A673 (cell line): ENCODE measurements at regions not wholly inside any gene's neighbourhood (a gene's known extent, or its start where the extent isn't known, plus 50 kb on each side); places are given as distances from the start of the nearest gene placed in this dataset.

Experiments used
- BruUV-seq: library from RNA; stranded (reverse); fragments of 400-500 nt; replicated peaks from 2 replicates; lab custom pipeline; 2021; lab: Mats Ljungman, UMichigan
- CTCF ChIA-PET: fragments of 300-600 bp; sonication (Branson Sonifier 250); formaldehyde crosslinking; loops from one replicate; lab custom pipeline; 2022; ENCODE audit warnings: antibody characterized with exemption; lab: Charles Lee
- POLR2A ChIA-PET: fragments of 300-600 bp; sonication (Branson Sonifier 250); formaldehyde crosslinking; loops from one replicate; lab custom pipeline; 2022; ENCODE audit warnings: antibody characterized with exemption; ENCODE audit not compliant: low non-redundant PET; lab: Charles Lee
- DNase-seq: peaks from one replicate; pipeline ENCODE4 v3.0.0-alpha.2; 2015; ENCODE audit warnings: low spot score
- H3K27ac ChIP-seq: fragments of 200-600 bp; sonication (generic); 2 replicates; pipeline ENCODE4 v1.5.1; 2016; ENCODE audit warnings: mixed run types, low read depth, mild to moderate bottlenecking, mixed read lengths, antibody characterized with exemption, low read length; ENCODE audit not compliant: poor library complexity, severe bottlenecking
- H3K27me3 ChIP-seq: fragments of 200-600 bp; sonication (generic); replicated peaks from 2 replicates; pipeline ENCODE4 v1.6.1; 2017; ENCODE audit warnings: mixed run types, low read depth, mild to moderate bottlenecking, mixed read lengths, antibody characterized with exemption, low read length; ENCODE audit not compliant: insufficient read depth, poor library complexity
- H3K36me3 ChIP-seq: fragments of 200-600 bp; sonication (generic); 2 replicates; pipeline ENCODE4 v1.6.1; 2016; ENCODE audit warnings: mixed run types, mild to moderate bottlenecking, mixed read lengths, antibody characterized with exemption, low read length; ENCODE audit not compliant: insufficient read depth, poor library complexity, severe bottlenecking
- H3K4me1 ChIP-seq: fragments of 200-600 bp; sonication (generic); 2 replicates; pipeline ENCODE4 v1.6.1; 2017; ENCODE audit warnings: mixed run types, mild to moderate bottlenecking, mixed read lengths, antibody characterized with exemption, low read length; ENCODE audit not compliant: insufficient read depth, poor library complexity, severe bottlenecking
- H3K4me3 ChIP-seq: fragments of 200-600 bp; sonication (generic); 2 replicates; pipeline ENCODE4 v1.5.1; 2016; ENCODE audit warnings: low read depth, mixed run types, mild to moderate bottlenecking, mixed read lengths, low read length; ENCODE audit not compliant: poor library complexity, severe bottlenecking
- H3K9me3 ChIP-seq: fragments of 200-600 bp; sonication (generic); 2 replicates; pipeline ENCODE4 v1.6.1; 2016; ENCODE audit warnings: mixed run types, low read depth, mild to moderate bottlenecking, mixed read lengths, antibody characterized with exemption, low read length; ENCODE audit not compliant: poor library complexity, severe bottlenecking
- EZH2 ChIP-seq: fragments of 200-600 bp; sonication (generic); IDR thresholded peaks from 2 replicates; pipeline ENCODE4 v1.6.1; 2017; ENCODE audit warnings: borderline replicate concordance, low read depth, mild to moderate bottlenecking, mixed read lengths, antibody characterized with exemption, low read length; ENCODE audit not compliant: poor library complexity, severe bottlenecking
- intact Hi-C: fragments of 100-400 bp; cut with micrococcal nuclease; formaldehyde crosslinking; loops from one replicate; pipeline ENCODE4 v1.10.0; 2022; ENCODE audit not compliant: unreplicated experiment
- TF ChIP-seq, protein P1 (sequence below): fragments of 300-800, 200-600 bp; sonication (generic); conservative IDR thresholded peaks from 2 replicates; pipeline ENCODE4 v1.5.1; 2017; ENCODE audit warnings: low read depth, mild to moderate bottlenecking, antibody characterized with exemption, low read length, moderate library complexity, mixed read lengths

DNA sequence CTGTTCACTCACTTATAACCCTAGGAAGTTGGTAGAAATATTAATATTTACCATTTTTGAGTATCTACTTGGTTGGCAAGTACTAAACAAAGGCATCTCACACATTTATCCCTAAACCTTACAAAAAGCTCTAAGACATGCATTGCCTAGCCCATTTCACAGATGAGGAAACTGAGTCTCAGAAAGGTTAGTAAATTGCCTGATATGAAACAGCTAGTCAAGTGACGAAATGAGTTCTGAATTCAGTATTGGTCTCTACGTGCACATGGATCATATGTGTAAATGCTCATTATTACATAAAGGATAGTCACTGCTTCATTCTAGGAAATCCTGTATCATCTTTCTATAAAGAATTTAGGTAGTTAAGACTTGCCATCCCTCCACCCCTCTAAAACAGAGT is 105.1 kb downstream of the BARHL2 start:
- intact Hi-C loops: loop anchor here (2.0 to 5.0 kb wide), 4 partner anchors 301 to 565 kb away; no protein-coding TSS in a partner anchor
- ChIA-PET CTCF (no interaction called here), POLR2A (no interaction called here)
- Histone ChIP-seq H3K4me1 (peaks cover 35% of the 10 kb centered on the region), H3K27ac (peak overlapping the region; percentile 82), H3K9me3 (no peaks in the 10 kb centered on the region), H3K36me3 (no peaks in the 10 kb centered on the region), H3K4me3 (no peak overlapping the region), H3K27me3 (no peaks in the 10 kb centered on the region)
- no peak for TF ChIP-seq EZH2
- TF ChIP-seq, protein P1, sequence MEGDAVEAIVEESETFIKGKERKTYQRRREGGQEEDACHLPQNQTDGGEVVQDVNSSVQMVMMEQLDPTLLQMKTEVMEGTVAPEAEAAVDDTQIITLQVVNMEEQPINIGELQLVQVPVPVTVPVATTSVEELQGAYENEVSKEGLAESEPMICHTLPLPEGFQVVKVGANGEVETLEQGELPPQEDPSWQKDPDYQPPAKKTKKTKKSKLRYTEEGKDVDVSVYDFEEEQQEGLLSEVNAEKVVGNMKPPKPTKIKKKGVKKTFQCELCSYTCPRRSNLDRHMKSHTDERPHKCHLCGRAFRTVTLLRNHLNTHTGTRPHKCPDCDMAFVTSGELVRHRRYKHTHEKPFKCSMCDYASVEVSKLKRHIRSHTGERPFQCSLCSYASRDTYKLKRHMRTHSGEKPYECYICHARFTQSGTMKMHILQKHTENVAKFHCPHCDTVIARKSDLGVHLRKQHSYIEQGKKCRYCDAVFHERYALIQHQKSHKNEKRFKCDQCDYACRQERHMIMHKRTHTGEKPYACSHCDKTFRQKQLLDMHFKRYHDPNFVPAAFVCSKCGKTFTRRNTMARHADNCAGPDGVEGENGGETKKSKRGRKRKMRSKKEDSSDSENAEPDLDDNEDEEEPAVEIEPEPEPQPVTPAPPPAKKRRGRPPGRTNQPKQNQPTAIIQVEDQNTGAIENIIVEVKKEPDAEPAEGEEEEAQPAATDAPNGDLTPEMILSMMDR: no peak
- no peak for DNase-seq
- BruUV-seq: no TSS peak

DNA sequence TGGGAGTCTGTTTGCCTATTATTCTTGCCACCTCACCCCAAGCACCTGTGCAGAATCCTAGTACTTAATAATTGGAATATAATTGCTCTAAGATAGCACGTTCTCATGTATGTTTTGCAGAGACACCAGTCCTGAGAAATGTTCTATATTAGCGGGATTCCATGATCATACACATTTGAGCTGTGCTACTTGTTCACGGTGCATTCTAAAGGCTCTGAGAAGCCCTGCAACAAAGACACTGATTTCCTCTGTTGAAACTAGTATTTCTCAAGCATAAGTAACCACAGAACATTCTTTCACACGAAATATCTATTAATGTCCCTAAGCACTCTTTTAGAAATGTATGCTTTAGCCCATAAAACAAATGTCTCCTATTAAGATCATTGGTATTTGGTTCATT is 109.4 kb downstream of the BARHL2 start:
- Histone ChIP-seq H3K9me3 (no peaks in the 10 kb centered on the region), H3K36me3 (no peaks in the 10 kb centered on the region), H3K27ac (no peak overlapping the region), H3K27me3 (no peaks in the 10 kb centered on the region), H3K4me3 (no peak overlapping the region), H3K4me1 (peaks cover 13% of the 10 kb centered on the region)
- TF ChIP-seq, protein P1: no peak
- no peak for TF ChIP-seq EZH2
- POLR2A ChIA-PET: no interaction called here
- no TSS peak for BruUV-seq
- intact Hi-C loops: no loop called here
- CTCF ChIA-PET: no interaction called here
- no peak for DNase-seq

DNA sequence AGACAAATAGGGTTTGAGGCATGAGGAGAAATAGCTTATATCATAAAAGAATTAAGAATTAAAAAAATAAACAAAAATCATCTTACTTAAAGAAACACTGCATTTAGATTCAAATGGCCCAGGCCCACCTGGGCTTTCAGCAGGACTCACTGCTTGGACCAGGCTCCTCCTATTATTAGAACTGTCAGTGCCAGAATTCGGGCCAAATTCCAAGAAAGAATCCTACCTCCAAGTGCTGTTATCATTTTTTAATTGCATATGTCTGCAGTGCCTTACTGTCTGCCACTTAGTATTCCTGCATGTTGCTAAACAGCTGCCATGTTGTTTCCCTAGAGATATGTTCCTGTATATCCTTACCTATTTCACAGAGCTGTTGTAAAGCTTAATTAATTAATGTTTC is 112.0 kb downstream of the BARHL2 start:
- H3K4me1 ChIP-seq: peaks cover 7% of the 10 kb centered on the region
- POLR2A ChIA-PET: no interaction called here
- intact Hi-C loops: no loop called here
- no peaks in the 10 kb centered on the region for H3K36me3 ChIP-seq
- H3K27ac ChIP-seq: no peak overlapping the region
- CTCF ChIA-PET: no interaction called here
- no TSS peak for BruUV-seq
- no peaks in the 10 kb centered on the region for H3K27me3 ChIP-seq
- peaks cover 3% of the 10 kb centered on the region for H3K9me3 ChIP-seq
- no peak for DNase-seq
- H3K4me3 ChIP-seq: no peak overlapping the region
- TF ChIP-seq, protein P1: no peak
- TF ChIP-seq EZH2: no peak
